Dermis blood vessel endothelial cell (primary cell): ENCODE measurements at regions not wholly inside any gene's neighbourhood (a gene's known extent, or its start where the extent isn't known, plus 50 kb on each side); places are given as distances from the start of the nearest gene placed in this dataset.
"Not testable (repeated sequence)": the region's sequence is repeated elsewhere in the genome, so short reads cannot be mapped to it uniquely, and the experiment has no call there.

Experiments
- DNase-seq: peaks from one replicate; pipeline ENCODE4 v3.0.0; 2010

GRCh38 chr2:6143812-6144211 is 451.6 kb downstream of the SOX11 start:
- no peak for DNase-seq

GRCh38 chr2:6147215-6147614 is 455.0 kb downstream of the SOX11 start:
- DNase-seq, result not testable (repeated sequence)

GRCh38 chr2:6148882-6149281 is 456.7 kb downstream of the SOX11 start:
- DNase-seq, result no peak

DNA sequence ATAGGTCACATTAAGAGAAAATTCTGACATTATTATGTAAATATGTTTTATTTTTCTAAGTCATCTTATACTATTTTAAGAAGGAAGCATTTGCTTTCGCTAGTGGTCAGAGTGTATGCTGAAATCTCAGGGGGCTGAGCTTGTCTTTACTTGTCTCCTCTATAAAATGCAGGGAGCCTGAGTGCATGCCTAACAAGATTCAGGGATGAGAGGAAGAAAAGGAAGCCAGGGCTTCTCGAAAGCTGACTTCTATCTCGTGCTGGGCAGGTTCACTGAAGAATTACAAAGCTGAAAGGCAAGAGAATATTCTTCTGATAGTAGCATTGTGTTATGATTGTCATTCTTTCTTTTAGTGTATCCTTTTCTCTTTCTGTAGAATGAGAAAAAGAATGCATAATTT is 467.4 kb downstream of the SOX11 start:
- DNase-seq, result no peak

DNA sequence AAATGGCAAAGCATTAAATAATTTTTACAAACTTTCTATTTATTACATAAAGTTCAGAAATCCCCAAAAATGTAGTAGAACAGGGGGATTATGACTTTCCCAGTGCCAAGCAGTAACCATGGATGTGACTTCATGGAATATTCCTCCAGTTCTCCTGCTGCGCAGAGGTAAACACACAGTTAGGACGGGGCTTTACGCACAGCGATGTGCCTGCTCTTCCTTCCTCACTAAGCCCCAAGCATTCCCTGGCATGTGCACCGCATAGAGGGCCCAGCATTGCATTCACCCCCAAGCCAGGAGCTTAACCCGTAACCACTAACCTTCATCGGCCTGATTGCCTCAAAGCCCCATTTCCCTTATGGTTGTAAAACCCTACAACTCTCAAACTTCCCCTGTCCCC is 471.7 kb downstream of the SOX11 start:
- no peak for DNase-seq

DNA sequence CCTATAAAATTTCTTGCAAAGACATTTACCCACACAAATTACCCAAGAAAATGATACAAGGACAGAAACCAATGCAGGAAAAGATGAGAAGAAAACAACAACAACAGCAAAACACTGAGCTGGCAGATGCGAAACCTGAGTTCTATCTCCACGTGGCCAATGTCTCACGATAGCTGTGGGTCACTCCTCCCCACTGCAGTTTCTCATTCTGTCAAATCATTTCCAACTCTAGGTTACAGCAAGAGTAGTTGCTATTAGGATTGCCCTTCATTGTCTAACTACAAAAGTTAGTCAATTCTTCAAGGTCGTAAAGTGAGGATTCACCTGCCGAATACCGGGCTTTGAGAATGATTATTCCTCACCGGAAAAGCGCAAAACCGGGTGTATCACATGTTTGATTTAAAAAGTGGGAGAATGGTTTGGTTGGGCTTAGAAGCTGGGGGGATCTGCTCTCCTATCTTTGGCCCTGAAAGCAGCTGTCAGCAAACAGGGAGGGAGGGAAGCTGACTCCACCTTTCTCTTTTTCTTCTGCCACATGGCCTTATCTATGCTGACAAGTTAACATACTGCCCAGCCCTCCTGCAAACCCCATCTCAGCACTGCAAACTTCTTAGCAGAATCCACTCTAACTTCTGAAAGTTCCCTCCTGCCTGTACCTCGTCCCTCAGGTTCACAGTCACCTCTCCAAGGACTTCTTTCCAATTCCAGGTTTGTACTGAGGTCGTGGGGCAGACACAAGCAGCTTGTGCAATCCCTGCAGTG is 473.0 kb downstream of the SOX11 start:
- no peak for DNase-seq

GRCh38 chr2:6167592-6168138 is 475.5 kb downstream of the SOX11 start:
- DNase-seq, result no peak

DNA sequence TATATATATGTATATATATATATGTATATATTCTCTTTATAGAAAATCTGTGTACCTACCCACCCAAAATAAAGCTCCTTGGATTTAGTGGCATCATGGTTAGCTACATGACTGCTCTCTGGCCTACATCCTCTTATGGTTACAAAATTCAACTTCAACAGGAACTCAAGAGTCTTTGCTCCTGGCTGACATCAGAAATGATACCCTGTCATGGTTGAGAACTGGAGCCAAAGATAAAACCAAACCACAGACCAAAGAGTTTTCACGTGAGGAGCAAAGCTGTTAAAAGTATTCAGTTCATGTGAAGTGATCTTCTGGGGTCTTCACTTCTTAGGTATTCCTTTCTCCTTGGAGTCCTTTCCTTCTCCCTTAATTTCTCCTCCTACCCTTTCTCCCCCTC is 476.3 kb downstream of the SOX11 start:
- DNase-seq, result no peak

DNA sequence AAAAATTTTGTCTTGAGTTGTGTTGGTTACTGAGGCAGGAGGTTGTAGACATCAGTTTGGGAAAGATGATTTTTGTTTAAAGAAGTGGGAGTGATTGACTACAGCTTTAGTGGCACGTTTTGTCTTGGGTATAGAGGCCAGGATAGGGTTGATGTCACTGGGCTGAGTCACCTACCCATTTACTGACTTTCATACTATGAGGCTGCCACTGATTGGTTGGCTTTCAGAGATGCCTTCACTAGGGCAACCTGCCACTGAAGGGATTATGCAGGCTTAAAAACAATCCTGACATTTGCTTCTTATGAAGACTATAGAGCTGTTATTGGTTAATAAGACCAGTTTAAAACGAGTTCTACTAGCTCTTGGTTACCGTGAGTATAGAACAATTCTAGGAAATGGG is 479.1 kb downstream of the SOX11 start:
- no peak for DNase-seq

GRCh38 chr2:6177811-6178210 is 485.6 kb downstream of the SOX11 start:
- DNase-seq, result no peak

DNA sequence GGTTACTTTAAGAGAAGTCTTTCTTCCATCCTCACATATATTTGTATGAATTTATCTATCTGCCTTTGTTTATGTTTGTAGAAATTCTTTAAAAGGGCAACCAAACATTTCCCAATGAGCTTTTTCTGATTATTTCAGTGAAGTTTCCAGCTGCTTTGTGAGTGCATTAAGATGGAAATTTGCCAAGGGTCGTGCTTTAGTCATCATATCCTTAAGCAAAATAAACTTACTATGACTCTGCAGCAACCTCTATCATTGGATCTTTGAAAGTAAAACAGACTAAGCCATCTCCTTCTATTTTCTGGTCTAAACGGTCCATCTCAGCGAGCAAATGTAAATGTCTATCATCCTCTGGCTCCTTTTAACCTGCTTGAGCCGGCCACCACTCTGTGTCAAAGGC is 489.3 kb downstream of the SOX11 start:
- no peak for DNase-seq

- no peak for DNase-seq
Measured at GRCh38 chr2:6181926-6182325, 489.7 kb downstream of the SOX11 start.

- no peak for DNase-seq
Measured at GRCh38 chr2:6183226-6183625, 491.0 kb downstream of the SOX11 start.

GRCh38 chr2:6184532-6185292 is 492.5 kb downstream of the SOX11 start:
- DNase-seq, result no peak

DNA sequence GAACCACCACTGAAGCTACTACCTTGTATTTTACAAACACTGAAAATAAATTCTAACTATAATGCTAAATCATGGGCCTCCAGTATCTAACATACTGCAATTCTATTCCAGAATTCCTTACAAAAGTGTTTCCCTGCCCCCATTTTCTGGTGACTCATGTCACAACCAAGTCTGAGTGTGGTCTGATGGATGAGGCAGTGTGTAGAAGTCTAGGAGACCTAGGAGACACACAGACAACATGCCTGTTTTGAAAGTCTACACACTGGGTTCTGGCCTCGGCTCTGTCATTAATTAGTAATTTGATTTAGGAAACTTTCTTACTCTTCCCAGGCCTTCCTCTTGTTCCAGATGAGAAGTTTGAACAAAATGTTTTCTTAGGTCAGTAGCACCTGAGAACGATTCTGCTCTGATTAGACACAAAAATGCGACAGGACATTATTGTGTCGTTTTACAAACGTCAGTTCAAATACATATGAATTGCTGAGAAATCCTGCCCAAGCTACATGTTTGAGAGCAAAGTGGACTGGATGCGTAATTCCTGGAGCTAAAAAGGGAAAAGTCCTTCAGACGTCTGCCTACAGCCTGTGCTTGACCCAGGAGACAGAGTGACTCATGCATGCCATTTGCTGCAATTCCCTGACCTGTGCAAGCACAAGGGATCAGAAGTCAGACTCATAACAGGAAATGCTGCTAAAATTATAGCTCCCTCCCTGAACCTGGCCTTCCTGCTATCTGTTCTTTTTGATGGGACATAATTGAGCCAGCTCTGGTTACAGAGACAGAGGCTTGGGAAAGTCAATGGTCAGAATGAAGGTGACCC is 494.4 kb downstream of the SOX11 start:
- DNase-seq, result no peak

DNA sequence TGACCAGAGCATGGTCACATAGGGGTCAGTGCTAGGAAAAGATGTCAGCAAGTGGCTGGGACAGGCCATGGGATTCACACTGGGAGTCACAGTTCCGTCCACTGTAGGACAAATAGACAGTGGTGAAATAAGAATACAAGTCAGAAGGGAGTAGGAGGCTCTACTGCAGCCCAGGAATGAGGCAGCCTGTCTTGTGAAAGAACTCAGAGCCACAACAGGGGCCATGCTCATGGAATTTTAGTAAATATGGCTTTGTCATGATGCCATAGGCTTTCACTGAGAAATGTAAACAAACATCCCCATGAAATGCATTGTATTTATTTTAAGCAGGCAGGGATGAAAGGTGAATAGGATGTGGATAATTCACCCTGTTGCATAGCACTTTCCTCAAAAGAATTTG is 504.3 kb downstream of the SOX11 start:
- DNase-seq, result no peak

GRCh38 chr2:6198370-6198919 is 506.3 kb downstream of the SOX11 start:
- DNase-seq, result not testable (repeated sequence)

DNA sequence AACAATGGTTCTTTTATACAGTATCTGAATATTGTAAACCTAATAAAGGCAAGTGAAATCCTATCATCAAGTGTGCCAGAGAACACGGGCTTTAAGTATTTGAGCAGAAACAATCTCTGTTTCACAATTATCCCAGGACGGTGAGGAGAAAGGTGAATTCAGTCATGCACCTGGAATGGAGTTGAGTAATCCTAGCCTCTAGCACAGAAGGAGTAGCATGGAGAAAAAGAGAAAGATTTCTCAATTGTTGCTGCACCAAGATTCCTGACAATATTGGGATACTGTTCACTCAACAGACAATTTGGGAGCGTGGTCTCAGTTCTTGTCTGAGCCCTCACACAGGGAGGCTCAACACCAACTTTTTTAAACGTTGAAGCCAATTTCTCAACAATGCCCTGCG is 510.6 kb downstream of the SOX11 start:
- no peak for DNase-seq

DNA sequence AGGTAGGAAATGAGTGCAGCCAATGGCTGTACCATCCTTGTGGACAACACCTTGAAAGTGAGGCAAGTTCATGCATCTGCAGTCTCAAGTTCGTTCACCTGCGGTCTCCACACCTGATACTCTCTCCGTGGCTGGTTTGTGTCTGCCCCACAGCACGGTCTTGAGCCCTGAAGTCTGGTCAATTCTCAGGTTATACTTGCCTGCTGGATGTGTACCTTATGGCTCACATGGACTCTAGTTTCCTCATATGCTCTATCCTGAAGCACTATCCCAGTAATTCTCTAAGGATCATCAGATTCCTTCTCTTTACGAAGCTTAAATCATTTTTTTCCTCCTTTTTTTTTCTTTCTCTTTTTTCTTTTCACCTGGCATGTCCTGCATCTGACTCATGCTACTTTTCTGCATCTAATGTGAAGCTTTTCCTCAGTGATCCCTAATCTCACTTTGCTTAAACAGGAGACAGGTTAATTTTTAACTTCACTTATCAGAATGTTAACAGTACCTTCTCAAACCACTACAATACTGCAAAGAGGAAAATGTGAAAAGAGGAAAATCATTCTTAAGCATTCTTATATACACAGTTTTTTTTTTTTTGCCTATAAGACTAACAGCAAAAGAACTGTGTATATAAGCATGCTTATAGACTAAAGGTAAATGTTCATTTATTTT is 511.2 kb downstream of the SOX11 start:
- DNase-seq, result no peak

GRCh38 chr2:6206882-6207281 is 514.7 kb downstream of the SOX11 start:
- DNase-seq, result no peak

DNA sequence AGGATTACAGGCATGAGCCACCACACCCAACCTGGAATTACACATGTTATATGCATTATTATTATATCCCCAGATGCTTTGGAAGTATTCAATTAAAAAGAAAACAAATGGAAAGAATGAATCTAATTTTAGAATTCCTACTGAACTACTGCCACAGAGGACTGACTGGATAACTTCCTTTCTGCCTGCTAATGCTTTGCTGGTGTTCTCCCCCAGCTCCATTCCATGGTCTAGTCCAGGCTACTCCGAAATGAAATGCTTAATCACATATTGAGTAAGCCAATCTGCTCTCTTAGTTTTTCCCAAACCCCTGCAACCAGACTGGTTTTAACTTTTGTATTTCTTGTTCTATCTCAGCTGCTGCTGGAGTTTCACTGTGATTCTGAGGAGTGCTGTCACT is 519.1 kb downstream of the SOX11 start:
- no peak for DNase-seq

DNA sequence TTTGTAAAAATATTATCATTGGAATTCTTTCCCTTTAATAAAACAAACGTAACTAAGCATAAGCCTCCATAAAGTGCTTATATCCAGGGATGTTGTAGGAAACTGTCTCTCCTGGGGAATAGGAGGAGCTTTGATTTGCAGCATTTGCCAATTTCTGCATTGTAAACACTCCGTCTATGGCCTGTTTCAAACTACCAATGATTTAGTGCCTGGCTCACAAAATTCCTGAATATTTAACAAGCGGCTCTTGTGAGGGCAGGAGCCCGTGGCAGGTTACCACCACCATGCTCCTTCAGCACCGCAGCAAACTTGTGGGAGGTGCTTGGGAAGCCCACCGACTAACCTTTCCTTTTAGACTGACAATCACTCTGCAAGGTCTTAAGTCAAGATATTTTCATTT is 520.3 kb downstream of the SOX11 start:
- no peak for DNase-seq
